ENCODE measurements at regions not wholly inside any gene's neighbourhood (a gene's known extent, or its start where the extent isn't known, plus 50 kb on each side); places are given as distances from the start of the nearest gene placed in this dataset.

- no peak for ATAC-seq
- in situ Hi-C loops (cut with HindIII; ENCODE audit: extremely low pct_ligation_motif_present, low pct_unique_long_range_greater_than_20kb): loop anchor here (25.0 kb wide), 1 partner anchor 671 kb away; no protein-coding TSS in a partner anchor
- H3K27me3 ChIP-seq (ENCODE audit: control insufficient read depth in 1 of 2, insufficient read depth in 2 of 2, low read length in 2 of 2): peaks cover 0 to 37% of the 10 kb centered on the region in 2 experiments; a peak in 4 of 5 replicates
Measured at GRCh38 chr2:128732976-128733431, 414.3 kb upstream of the HS6ST1 start.

GRCh38 chr2:128733450-128733849, 414.8 kb upstream of the HS6ST1 start:
- CTCF ChIA-PET (ENCODE audit: low intra/inter-chr PET ratio, low total read pairs): no interaction called here
- H3K9me3 ChIP-seq (ENCODE audit: low read length): no peaks in the 10 kb centered on the region
- in situ Hi-C loops (cut with HindIII; ENCODE audit: extremely low pct_ligation_motif_present, low pct_unique_long_range_greater_than_20kb) (loop anchor here (25.0 kb wide), 1 partner anchor 671 kb away; no protein-coding TSS in a partner anchor), intact Hi-C loops (cut with micrococcal nuclease; ENCODE audit: unreplicated experiment) (loop anchor here (10.0 kb wide), 1 partner anchor 1111 kb away; no protein-coding TSS in a partner anchor)
- WGBS (ENCODE audit: low lambda C conversion rate): 6% methylated on average over 4 of the region's 5 CpGs
- H3K36me3 ChIP-seq (replicated peaks in 1 of 2; ENCODE audit: control insufficient read depth in 1 of 2, insufficient read depth in 2 of 2, low read length in 2 of 2): no peaks in the 10 kb centered on the region
- POLR2A ChIA-PET: no interaction called here
- H3K4me1 ChIP-seq (ENCODE audit: insufficient read depth, low read length): no peaks in the 10 kb centered on the region
- H2AFZ ChIP-seq (ENCODE audit: low read length): no peak overlapping the region
- no peaks in the 10 kb centered on the region for H3K79me2 ChIP-seq (ENCODE audit: insufficient read depth, low read length)
- DNase-seq (ENCODE audit: low spot score) (no peak), FAIRE-seq (no peak), ATAC-seq (no peak)
- BruUV-seq (replicated peaks): no TSS peak
- H3K4me2 ChIP-seq (ENCODE audit: low read depth, low read length): no peak overlapping the region
- H3K27ac ChIP-seq (ENCODE audit: extremely low read length, insufficient read depth, low read length): no peak overlapping the region
- H3K27me3 ChIP-seq (ENCODE audit: control insufficient read depth in 1 of 2, insufficient read depth in 2 of 2, low read length in 2 of 2): peaks cover 0 to 41% of the 10 kb centered on the region in 2 experiments; a peak in 4 of 5 replicates
- no peak overlapping the region for H3K9ac ChIP-seq (ENCODE audit: insufficient read depth, low read depth, low read length)
- H3K4me3 ChIP-seq (replicated peaks in 1 of 3; ENCODE audit: insufficient read depth in 1 of 3, low read depth in 2 of 3, low read length in 3 of 3): no peak overlapping the region
- H4K20me1 ChIP-seq (ENCODE audit: insufficient read depth, low read length): no peaks in the 10 kb centered on the region
- TF ChIP-seq REL (CRISPR knock-in tag; conservative IDR thresholded peaks at IDR 0.05) (no peak), TSC22D2 (CRISPR knock-in tag; IDR thresholded peaks at IDR 0.05; ENCODE audit: borderline replicate concordance) (no peak), KLF6 (CRISPR knock-in tag; IDR thresholded peaks at IDR 0.05) (no peak), ATF4 (CRISPR knock-in tag; IDR thresholded peaks at IDR 0.05) (no peak), DMTF1 (CRISPR knock-in tag; IDR thresholded peaks at IDR 0.05) (no peak), CC2D1A (CRISPR knock-in tag; IDR thresholded peaks at IDR 0.05) (no peak), RARG (CRISPR knock-in tag; IDR thresholded peaks at IDR 0.05; ENCODE audit: low read depth) (no peak), HNF4A (CRISPR knock-in tag; IDR thresholded peaks at IDR 0.05) (no peak), CHD4 (IDR thresholded peaks at IDR 0.05; ENCODE audit: borderline replicate concordance, low read length) (no peak), POLR2AphosphoS2 (IDR thresholded peaks at IDR 0.05; ENCODE audit: low read depth, low read length) (no peak), ZBTB38 (CRISPR knock-in tag; IDR thresholded peaks at IDR 0.05) (no peak)

More at GRCh38 chr2:128732976-128733431, 414.3 kb upstream of the HS6ST1 start:
- ChIA-PET POLR2A (no interaction called here), CTCF (ENCODE audit: low intra/inter-chr PET ratio, low total read pairs) (no interaction called here)
- Histone ChIP-seq H3K9ac (ENCODE audit: insufficient read depth, low read depth, low read length) (no peak overlapping the region), H3K79me2 (ENCODE audit: insufficient read depth, low read length) (no peaks in the 10 kb centered on the region), H4K20me1 (ENCODE audit: insufficient read depth, low read length) (no peaks in the 10 kb centered on the region), H3K4me2 (ENCODE audit: low read depth, low read length) (no peak overlapping the region), H3K9me3 (ENCODE audit: low read length) (no peaks in the 10 kb centered on the region), H2AFZ (ENCODE audit: low read length) (no peak overlapping the region), H3K4me1 (ENCODE audit: insufficient read depth, low read length) (no peaks in the 10 kb centered on the region), H3K36me3 (replicated peaks in 1 of 2; ENCODE audit: control insufficient read depth in 1 of 2, insufficient read depth in 2 of 2, low read length in 2 of 2) (no peaks in the 10 kb centered on the region), H3K4me3 (replicated peaks in 1 of 3; ENCODE audit: insufficient read depth in 1 of 3, low read depth in 2 of 3, low read length in 3 of 3) (no peak overlapping the region), H3K27ac (ENCODE audit: extremely low read length, insufficient read depth, low read length) (no peak overlapping the region)
- no TSS peak for BruUV-seq (replicated peaks)
- TF ChIP-seq NR2F1 (CRISPR knock-in tag; IDR thresholded peaks at IDR 0.05) (no peak), SMAD3 (CRISPR knock-in tag; IDR thresholded peaks at IDR 0.05) (no peak), ZIK1 (CRISPR knock-in tag; IDR thresholded peaks at IDR 0.05; ENCODE audit: borderline replicate concordance, low read depth) (no peak), ZGPAT (CRISPR knock-in tag; IDR thresholded peaks at IDR 0.05) (no peak)
- DNase-seq (ENCODE audit: low spot score) (no peak), FAIRE-seq (no peak)
- WGBS (ENCODE audit: low lambda C conversion rate): 0% methylated on average over 4 of the region's 4 CpGs
- intact Hi-C loops (cut with micrococcal nuclease; ENCODE audit: unreplicated experiment): loop anchor here (10.0 kb wide), 1 partner anchor 1112 kb away; no protein-coding TSS in a partner anchor
